ENCODE measurements at regions not wholly inside any gene's neighbourhood (a gene's known extent, or its start where the extent isn't known, plus 50 kb on each side); places are given as distances from the start of the nearest gene placed in this dataset.

DNA sequence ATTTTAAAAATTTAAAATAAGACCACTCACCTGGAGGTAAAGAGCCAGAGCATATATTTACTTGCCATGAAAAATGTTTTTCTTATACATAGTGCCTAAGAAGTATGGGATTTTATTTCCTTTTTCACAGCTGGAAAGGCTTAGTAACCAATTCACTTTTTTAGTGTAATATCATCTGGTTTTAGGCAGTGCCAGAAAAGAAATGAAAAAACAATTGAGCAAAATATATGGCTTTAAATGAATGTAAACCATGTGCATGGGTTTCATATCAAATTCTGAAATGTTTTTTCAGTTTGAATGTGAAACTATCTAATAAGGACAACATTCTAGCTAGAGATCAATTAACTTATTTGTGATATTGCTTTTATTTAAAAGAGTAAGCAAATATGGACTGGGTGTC is 672.4 kb upstream of the ADAMTS5 start:
- Mint-ChIP-seq H3K27me3 (ENCODE audit: insufficient read depth, unreplicated experiment) (no peaks in the 10 kb centered on the region), H3K9me3 (ENCODE audit: unreplicated experiment) (no peaks in the 10 kb centered on the region), H3K4me3 (ENCODE audit: unreplicated experiment) (no peak overlapping the region), H3K36me3 (ENCODE audit: insufficient read depth, unreplicated experiment) (no peaks in the 10 kb centered on the region), H3K27ac (ENCODE audit: low read depth, unreplicated experiment) (no peak overlapping the region), H3K4me1 (ENCODE audit: insufficient read depth, unreplicated experiment) (no peaks in the 10 kb centered on the region)
- ChIA-PET CTCF (no interaction called here), POLR2A (interaction anchor here (0.7 kb wide), 1 partner anchor 42 kb away, joined by 4 read pairs; no protein-coding TSS in a partner anchor)
- intact Hi-C loops (cut with micrococcal nuclease), result no loop called here
- no TSS peak for BruUV-seq (replicated peaks)
- DNase-seq (ENCODE audit: unreplicated experiment), result no peak
- TF ChIP-seq, protein P1, sequence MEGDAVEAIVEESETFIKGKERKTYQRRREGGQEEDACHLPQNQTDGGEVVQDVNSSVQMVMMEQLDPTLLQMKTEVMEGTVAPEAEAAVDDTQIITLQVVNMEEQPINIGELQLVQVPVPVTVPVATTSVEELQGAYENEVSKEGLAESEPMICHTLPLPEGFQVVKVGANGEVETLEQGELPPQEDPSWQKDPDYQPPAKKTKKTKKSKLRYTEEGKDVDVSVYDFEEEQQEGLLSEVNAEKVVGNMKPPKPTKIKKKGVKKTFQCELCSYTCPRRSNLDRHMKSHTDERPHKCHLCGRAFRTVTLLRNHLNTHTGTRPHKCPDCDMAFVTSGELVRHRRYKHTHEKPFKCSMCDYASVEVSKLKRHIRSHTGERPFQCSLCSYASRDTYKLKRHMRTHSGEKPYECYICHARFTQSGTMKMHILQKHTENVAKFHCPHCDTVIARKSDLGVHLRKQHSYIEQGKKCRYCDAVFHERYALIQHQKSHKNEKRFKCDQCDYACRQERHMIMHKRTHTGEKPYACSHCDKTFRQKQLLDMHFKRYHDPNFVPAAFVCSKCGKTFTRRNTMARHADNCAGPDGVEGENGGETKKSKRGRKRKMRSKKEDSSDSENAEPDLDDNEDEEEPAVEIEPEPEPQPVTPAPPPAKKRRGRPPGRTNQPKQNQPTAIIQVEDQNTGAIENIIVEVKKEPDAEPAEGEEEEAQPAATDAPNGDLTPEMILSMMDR (IDR thresholded peaks at IDR 0.05; ENCODE audit: unreplicated experiment), result no peak

DNA sequence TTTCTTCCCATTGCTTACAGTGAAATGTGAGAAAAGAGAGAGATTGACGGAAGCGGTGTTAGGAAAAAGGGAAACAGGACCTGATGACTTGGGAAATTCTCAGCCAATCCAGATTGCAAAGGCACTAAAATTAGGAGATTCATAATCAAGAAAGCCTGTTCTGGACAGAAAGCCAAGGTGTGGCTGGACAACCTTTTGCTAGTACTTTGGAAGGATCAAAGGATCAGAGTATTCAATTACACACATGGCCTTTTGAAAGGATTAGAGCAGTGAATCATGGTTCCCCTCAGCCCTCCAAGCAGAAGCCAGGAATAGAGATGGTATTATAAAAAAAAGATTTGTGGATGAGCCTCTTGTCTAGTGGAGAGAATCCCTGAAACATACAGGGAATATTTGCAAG is 669.8 kb upstream of the ADAMTS5 start:
- CTCF ChIA-PET, result no interaction called here
- Mint-ChIP-seq H3K9me3 (ENCODE audit: unreplicated experiment) (no peaks in the 10 kb centered on the region), H3K36me3 (ENCODE audit: insufficient read depth, unreplicated experiment) (no peaks in the 10 kb centered on the region), H3K4me3 (ENCODE audit: unreplicated experiment) (no peak overlapping the region), H3K4me1 (ENCODE audit: insufficient read depth, unreplicated experiment) (no peaks in the 10 kb centered on the region), H3K27ac (ENCODE audit: low read depth, unreplicated experiment) (no peak overlapping the region), H3K27me3 (ENCODE audit: insufficient read depth, unreplicated experiment) (no peaks in the 10 kb centered on the region)
- intact Hi-C loops (cut with micrococcal nuclease), result no loop called here
- TF ChIP-seq, protein P1 (IDR thresholded peaks at IDR 0.05; ENCODE audit: unreplicated experiment), result no peak
- DNase-seq (ENCODE audit: unreplicated experiment), result no peak
- BruUV-seq (replicated peaks), result no TSS peak
- POLR2A ChIA-PET, result no interaction called here

DNA sequence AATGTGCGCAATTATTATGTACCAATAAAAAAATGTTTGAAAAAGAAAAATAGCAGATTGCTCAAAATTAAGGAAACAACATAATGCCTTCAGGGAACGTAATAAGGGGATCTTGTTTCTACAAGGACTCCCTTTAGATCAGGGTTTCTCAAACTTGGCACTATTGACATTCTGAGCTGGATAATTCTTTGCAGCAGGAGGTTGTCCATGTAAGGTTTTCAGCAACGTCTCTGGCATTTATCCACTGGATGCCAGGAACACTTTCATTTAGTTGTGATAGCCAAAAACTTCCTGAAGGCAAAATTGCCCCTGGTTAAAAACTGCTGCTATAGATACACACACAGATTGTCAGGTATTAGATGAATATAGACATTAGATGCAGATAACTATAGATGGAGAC is 666.7 kb upstream of the ADAMTS5 start:
- Mint-ChIP-seq H3K27ac (ENCODE audit: low read depth, unreplicated experiment) (no peak overlapping the region), H3K9me3 (ENCODE audit: unreplicated experiment) (no peaks in the 10 kb centered on the region), H3K36me3 (ENCODE audit: insufficient read depth, unreplicated experiment) (no peaks in the 10 kb centered on the region), H3K4me1 (ENCODE audit: insufficient read depth, unreplicated experiment) (no peaks in the 10 kb centered on the region), H3K27me3 (ENCODE audit: insufficient read depth, unreplicated experiment) (no peaks in the 10 kb centered on the region), H3K4me3 (ENCODE audit: unreplicated experiment) (no peak overlapping the region)
- POLR2A ChIA-PET, result interaction anchor here (0.7 kb wide), 1 partner anchor 606 kb away, joined by 4 read pairs; no protein-coding TSS in a partner anchor
- no peak for DNase-seq (ENCODE audit: unreplicated experiment)
- CTCF ChIA-PET, result no interaction called here
- intact Hi-C loops (cut with micrococcal nuclease), result no loop called here
- TF ChIP-seq, protein P1 (IDR thresholded peaks at IDR 0.05; ENCODE audit: unreplicated experiment), result no peak
- BruUV-seq (replicated peaks), result no TSS peak

DNA sequence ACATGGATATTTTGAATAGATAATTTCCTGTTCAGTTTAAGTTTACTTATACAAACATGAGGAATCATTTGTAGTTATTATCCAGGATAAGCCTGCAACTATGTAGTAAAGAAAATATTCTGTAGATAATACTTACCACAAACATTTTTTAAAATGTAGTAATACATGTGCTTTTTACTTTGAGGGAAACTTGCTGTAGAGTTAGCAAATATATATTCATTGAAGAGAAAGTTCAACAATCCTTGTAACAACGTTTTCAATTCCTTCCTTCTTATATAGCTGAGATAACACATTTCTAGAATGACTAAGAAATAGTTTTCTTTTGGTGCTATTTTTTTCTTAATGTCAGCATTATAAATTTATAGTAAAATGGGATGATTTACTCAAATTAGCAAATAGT is 664.6 kb upstream of the ADAMTS5 start:
- intact Hi-C loops (cut with micrococcal nuclease), result no loop called here
- Mint-ChIP-seq H3K9me3 (ENCODE audit: unreplicated experiment) (no peaks in the 10 kb centered on the region), H3K36me3 (ENCODE audit: insufficient read depth, unreplicated experiment) (no peaks in the 10 kb centered on the region), H3K4me3 (ENCODE audit: unreplicated experiment) (no peak overlapping the region), H3K27me3 (ENCODE audit: insufficient read depth, unreplicated experiment) (no peaks in the 10 kb centered on the region), H3K4me1 (ENCODE audit: insufficient read depth, unreplicated experiment) (no peaks in the 10 kb centered on the region), H3K27ac (ENCODE audit: low read depth, unreplicated experiment) (no peak overlapping the region)
- DNase-seq (ENCODE audit: unreplicated experiment), result no peak
- ChIA-PET CTCF (interaction anchor here (0.6 kb wide), 1 partner anchor 144 kb away, joined by 3 read pairs; no protein-coding TSS in a partner anchor), POLR2A (no interaction called here)
- BruUV-seq (replicated peaks), result no TSS peak
- TF ChIP-seq, protein P1 (IDR thresholded peaks at IDR 0.05; ENCODE audit: unreplicated experiment), result no peak

All from MCF 10A (cell line).